ENCODE measurements at regions not wholly inside any gene's neighbourhood (a gene's known extent, or its start where the extent isn't known, plus 50 kb on each side); places are given as distances from the start of the nearest gene placed in this dataset.
"Not testable (repeated sequence)": the region's sequence is repeated elsewhere in the genome, so short reads cannot be mapped to it uniquely, and the experiment has no call there.

- H3K9me3 ChIP-seq; H3K4me1 ChIP-seq (ENCODE audit: control insufficient read depth in 1 of 2, insufficient read depth in 2 of 2, low read depth in 1 of 2, low read length in 1 of 2); CTCF ChIA-PET; H4K20me1 ChIP-seq (ENCODE audit: insufficient read depth); H3K9me2 ChIP-seq; H2AFZ ChIP-seq (ENCODE audit: low read depth); DNase-seq; H3K4me3 ChIP-seq (ENCODE audit: low read depth in 2 of 2, low read length in 1 of 2); H3K27ac ChIP-seq (ENCODE audit: low read depth in 2 of 2, low read length in 1 of 2); POLR2A ChIA-PET; H3K9ac ChIP-seq; H3K79me2 ChIP-seq (ENCODE audit: insufficient read depth); H3K36me3 ChIP-seq (replicated peaks in 1 of 2; ENCODE audit: control insufficient read depth in 1 of 2, insufficient read depth in 2 of 2, low read length in 1 of 2); H3F3A ChIP-seq (replicated peaks; ENCODE audit: insufficient read depth); H3K4me2 ChIP-seq: not testable (repeated sequence)
- WGBS (ENCODE audit: low lambda C conversion rate), result 52% methylated on average over 4 of the region's 5 CpGs
- TF ChIP-seq, protein P1, sequence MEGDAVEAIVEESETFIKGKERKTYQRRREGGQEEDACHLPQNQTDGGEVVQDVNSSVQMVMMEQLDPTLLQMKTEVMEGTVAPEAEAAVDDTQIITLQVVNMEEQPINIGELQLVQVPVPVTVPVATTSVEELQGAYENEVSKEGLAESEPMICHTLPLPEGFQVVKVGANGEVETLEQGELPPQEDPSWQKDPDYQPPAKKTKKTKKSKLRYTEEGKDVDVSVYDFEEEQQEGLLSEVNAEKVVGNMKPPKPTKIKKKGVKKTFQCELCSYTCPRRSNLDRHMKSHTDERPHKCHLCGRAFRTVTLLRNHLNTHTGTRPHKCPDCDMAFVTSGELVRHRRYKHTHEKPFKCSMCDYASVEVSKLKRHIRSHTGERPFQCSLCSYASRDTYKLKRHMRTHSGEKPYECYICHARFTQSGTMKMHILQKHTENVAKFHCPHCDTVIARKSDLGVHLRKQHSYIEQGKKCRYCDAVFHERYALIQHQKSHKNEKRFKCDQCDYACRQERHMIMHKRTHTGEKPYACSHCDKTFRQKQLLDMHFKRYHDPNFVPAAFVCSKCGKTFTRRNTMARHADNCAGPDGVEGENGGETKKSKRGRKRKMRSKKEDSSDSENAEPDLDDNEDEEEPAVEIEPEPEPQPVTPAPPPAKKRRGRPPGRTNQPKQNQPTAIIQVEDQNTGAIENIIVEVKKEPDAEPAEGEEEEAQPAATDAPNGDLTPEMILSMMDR (IDR thresholded peaks at IDR 0.05), result 0 out of 2 replicates have a peak, but pooled peaks have one; percentile 9
- peaks cover 42% of the 10 kb centered on the region for H3K27me3 ChIP-seq (ENCODE audit: insufficient read depth)
Measured at GRCh38 chr7:39984-40740, 152.2 kb upstream of the FAM20C start.

DNA sequence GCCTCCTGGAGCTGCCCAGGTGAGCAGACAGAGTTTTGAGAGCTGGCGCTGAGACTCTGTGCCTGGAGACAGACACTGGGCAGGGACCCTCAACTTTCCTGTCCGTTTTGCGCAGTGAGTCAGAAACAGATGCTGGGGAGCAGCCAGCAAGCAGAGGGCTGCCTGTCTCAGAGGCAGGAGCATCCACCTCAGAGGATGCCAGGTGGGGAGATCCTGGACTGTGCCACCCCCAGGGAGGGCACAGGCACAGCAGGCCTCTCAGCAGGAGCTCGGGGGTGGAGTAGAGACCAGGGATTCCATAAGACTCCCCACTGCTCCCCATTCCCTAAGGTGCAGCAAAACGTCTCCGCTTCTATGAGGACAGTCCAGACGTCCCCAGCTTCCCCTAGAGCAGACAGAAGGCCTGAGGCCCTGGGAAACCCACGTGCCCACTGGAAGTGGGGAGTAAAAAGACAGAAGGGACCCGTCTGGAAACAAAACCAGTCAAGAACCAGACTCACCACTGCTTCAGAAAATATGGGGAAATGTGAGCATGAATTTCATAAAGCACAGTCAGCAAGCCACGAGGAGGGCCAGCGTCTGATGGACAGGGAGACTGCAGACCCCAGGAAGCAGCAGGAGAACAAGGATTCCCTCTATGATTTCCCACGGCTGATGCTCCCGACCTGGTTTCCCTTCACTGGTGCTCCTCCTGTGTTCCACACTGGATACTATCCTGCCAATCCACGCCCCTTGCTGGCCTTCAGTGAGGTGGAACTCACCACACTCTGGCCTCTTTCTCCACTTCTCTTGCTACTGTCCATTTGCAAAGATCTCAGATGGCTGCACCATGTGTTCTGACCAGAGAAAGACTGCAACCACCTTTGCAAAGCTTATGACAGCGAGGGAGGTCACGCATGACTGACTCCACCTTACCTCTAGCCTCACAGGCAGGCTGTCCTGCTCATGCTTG lies 151.3 kb upstream of the FAM20C start:
- no peak overlapping the region for H3K27ac ChIP-seq (ENCODE audit: low read depth in 2 of 2, low read length in 1 of 2)
- H3K27me3 ChIP-seq (ENCODE audit: insufficient read depth), result peaks cover 43% of the 10 kb centered on the region
- no peak overlapping the region for H3K4me2 ChIP-seq
- H2AFZ ChIP-seq (ENCODE audit: low read depth), result no peak overlapping the region
- H3K36me3 ChIP-seq (replicated peaks in 1 of 2; ENCODE audit: control insufficient read depth in 1 of 2, insufficient read depth in 2 of 2, low read length in 1 of 2), result no peaks in the 10 kb centered on the region
- H3K9me2 ChIP-seq, result no peaks in the 10 kb centered on the region
- peaks cover 0 to 14% of the 10 kb centered on the region in 2 experiments; a peak in 1 of 4 replicates for H3K4me1 ChIP-seq (ENCODE audit: control insufficient read depth in 1 of 2, insufficient read depth in 2 of 2, low read depth in 1 of 2, low read length in 1 of 2)
- no peaks in the 10 kb centered on the region for H3K9me3 ChIP-seq
- no peak overlapping the region for H3K9ac ChIP-seq
- no peak for DNase-seq
- no peaks in the 10 kb centered on the region for H3F3A ChIP-seq (replicated peaks; ENCODE audit: insufficient read depth)
- no peaks in the 10 kb centered on the region for H4K20me1 ChIP-seq (ENCODE audit: insufficient read depth)
- ChIA-PET CTCF (no interaction called here), POLR2A (no interaction called here)
- no peak overlapping the region for H3K4me3 ChIP-seq (ENCODE audit: low read depth in 2 of 2, low read length in 1 of 2)
- H3K79me2 ChIP-seq (ENCODE audit: insufficient read depth), result no peaks in the 10 kb centered on the region
- WGBS (ENCODE audit: low lambda C conversion rate), result 51% methylated on average over 16 of the region's 16 CpGs
- no peak for TF ChIP-seq EZH2phosphoT487 (IDR thresholded peaks at IDR 0.05; ENCODE audit: borderline replicate concordance, low read depth)
- no peak for TF ChIP-seq NFIC (IDR thresholded peaks at IDR 0.05; ENCODE audit: borderline replicate concordance)
- TF ChIP-seq, protein P2, sequence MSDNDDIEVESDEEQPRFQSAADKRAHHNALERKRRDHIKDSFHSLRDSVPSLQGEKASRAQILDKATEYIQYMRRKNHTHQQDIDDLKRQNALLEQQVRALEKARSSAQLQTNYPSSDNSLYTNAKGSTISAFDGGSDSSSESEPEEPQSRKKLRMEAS (IDR thresholded peaks at IDR 0.05; ENCODE audit: low read depth), result no peak
- TF ChIP-seq EP300 (IDR thresholded peaks at IDR 0.05; ENCODE audit: borderline replicate concordance in 1 of 2, low read depth in 1 of 2, low read length in 1 of 2), result no peak
- no peak for TF ChIP-seq RAD21 (IDR thresholded peaks at IDR 0.05; ENCODE audit: low read length)
- no peak for TF ChIP-seq MXI1 (IDR thresholded peaks at IDR 0.05; ENCODE audit: low read depth, low read length)
- no peak for TF ChIP-seq GATA2 (CRISPR knock-in tag; IDR thresholded peaks at IDR 0.05)
- no peak for TF ChIP-seq MEF2A (IDR thresholded peaks at IDR 0.05; ENCODE audit: borderline replicate concordance, low read depth)
- TF ChIP-seq FOXJ3 (CRISPR knock-in tag; IDR thresholded peaks at IDR 0.05), result no peak
- TF ChIP-seq, protein P3, sequence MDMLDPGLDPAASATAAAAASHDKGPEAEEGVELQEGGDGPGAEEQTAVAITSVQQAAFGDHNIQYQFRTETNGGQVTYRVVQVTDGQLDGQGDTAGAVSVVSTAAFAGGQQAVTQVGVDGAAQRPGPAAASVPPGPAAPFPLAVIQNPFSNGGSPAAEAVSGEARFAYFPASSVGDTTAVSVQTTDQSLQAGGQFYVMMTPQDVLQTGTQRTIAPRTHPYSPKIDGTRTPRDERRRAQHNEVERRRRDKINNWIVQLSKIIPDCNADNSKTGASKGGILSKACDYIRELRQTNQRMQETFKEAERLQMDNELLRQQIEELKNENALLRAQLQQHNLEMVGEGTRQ (IDR thresholded peaks at IDR 0.05; ENCODE audit: borderline replicate concordance, low read depth, low read length), result no peak
- TF ChIP-seq TAF1 (IDR thresholded peaks at IDR 0.05; ENCODE audit: borderline replicate concordance, low read depth, low read length), result no peak
- TF ChIP-seq TEAD4 (IDR thresholded peaks at IDR 0.05; ENCODE audit: borderline replicate concordance, insufficient read depth), result no peak
- TF ChIP-seq, protein P4, sequence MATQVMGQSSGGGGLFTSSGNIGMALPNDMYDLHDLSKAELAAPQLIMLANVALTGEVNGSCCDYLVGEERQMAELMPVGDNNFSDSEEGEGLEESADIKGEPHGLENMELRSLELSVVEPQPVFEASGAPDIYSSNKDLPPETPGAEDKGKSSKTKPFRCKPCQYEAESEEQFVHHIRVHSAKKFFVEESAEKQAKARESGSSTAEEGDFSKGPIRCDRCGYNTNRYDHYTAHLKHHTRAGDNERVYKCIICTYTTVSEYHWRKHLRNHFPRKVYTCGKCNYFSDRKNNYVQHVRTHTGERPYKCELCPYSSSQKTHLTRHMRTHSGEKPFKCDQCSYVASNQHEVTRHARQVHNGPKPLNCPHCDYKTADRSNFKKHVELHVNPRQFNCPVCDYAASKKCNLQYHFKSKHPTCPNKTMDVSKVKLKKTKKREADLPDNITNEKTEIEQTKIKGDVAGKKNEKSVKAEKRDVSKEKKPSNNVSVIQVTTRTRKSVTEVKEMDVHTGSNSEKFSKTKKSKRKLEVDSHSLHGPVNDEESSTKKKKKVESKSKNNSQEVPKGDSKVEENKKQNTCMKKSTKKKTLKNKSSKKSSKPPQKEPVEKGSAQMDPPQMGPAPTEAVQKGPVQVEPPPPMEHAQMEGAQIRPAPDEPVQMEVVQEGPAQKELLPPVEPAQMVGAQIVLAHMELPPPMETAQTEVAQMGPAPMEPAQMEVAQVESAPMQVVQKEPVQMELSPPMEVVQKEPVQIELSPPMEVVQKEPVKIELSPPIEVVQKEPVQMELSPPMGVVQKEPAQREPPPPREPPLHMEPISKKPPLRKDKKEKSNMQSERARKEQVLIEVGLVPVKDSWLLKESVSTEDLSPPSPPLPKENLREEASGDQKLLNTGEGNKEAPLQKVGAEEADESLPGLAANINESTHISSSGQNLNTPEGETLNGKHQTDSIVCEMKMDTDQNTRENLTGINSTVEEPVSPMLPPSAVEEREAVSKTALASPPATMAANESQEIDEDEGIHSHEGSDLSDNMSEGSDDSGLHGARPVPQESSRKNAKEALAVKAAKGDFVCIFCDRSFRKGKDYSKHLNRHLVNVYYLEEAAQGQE (IDR thresholded peaks at IDR 0.05; ENCODE audit: low read depth, low read length), result no peak
- TF ChIP-seq GABPA (IDR thresholded peaks at IDR 0.05; ENCODE audit: low read depth), result no peak
- no peak for TF ChIP-seq USF1 (IDR thresholded peaks at IDR 0.05; ENCODE audit: borderline replicate concordance, low read depth)
